ENCODE measurements at regions not wholly inside any gene's neighbourhood (a gene's known extent, or its start where the extent isn't known, plus 50 kb on each side); places are given as distances from the start of the nearest gene placed in this dataset.
"Not testable (repeated sequence)": the region's sequence is repeated elsewhere in the genome, so short reads cannot be mapped to it uniquely, and the experiment has no call there.

DNA sequence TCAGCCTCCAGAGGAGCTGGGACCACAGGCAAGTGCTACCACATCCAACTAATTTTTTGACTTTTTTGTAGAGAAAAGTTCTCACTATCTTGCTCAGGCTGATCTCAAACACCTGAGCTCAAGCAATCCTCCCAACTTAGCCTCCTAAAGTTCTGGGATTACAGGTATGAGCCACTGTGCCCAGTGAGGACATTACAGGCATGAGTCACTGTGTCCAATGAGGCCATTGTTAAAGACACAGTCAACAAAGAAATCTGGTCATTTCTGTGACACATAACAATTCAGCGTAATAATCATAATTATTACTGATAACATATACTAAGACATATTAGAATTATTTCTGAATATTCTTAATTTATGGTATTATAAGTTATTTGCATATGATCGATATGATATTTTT lies 463.4 kb upstream of the NDN start:
- Histone ChIP-seq H3K4me3 (ENCODE audit: low read length) (no peak overlapping the region), H3K4me1 (ENCODE audit: insufficient read depth, low read length) (no peaks in the 10 kb centered on the region), H3K27me3 (ENCODE audit: insufficient read depth, low read length) (no peaks in the 10 kb centered on the region), H3K36me3 (ENCODE audit: insufficient read depth, low read length) (no peaks in the 10 kb centered on the region), H3K9me3 (ENCODE audit: insufficient read depth, low read depth, low read length) (peaks cover 8% of the 10 kb centered on the region; the same call in 1 of the 2 replicates), H3K9ac (ENCODE audit: low read depth, low read length) (no peak overlapping the region), H3K27ac (ENCODE audit: low read depth, low read length) (no peak overlapping the region)
- WGBS, result 88% methylated on average over 1 of the region's 2 CpGs

GRCh38 chr15:24158306-24158705 lies 471.2 kb upstream of the NDN start:
- WGBS, result 60% methylated on average over 1 of the region's 1 CpG
- not testable (repeated sequence) for H3K9me3 ChIP-seq (ENCODE audit: insufficient read depth, low read depth, low read length); H3K4me3 ChIP-seq (ENCODE audit: low read length); H3K4me1 ChIP-seq (ENCODE audit: insufficient read depth, low read length); H3K36me3 ChIP-seq (ENCODE audit: insufficient read depth, low read length); H3K27me3 ChIP-seq (ENCODE audit: insufficient read depth, low read length); H3K9ac ChIP-seq (ENCODE audit: low read depth, low read length); H3K27ac ChIP-seq (ENCODE audit: low read depth, low read length)

- not testable (repeated sequence) for H3K4me1 ChIP-seq (ENCODE audit: insufficient read depth, low read length); H3K4me3 ChIP-seq (ENCODE audit: low read length); H3K36me3 ChIP-seq (ENCODE audit: insufficient read depth, low read length); H3K9me3 ChIP-seq (ENCODE audit: insufficient read depth, low read depth, low read length); H3K27ac ChIP-seq (ENCODE audit: low read depth, low read length); H3K9ac ChIP-seq (ENCODE audit: low read depth, low read length); H3K27me3 ChIP-seq (ENCODE audit: insufficient read depth, low read length)
- 70% methylated on average over 1 of the region's 3 CpGs for WGBS
Measured at GRCh38 chr15:24165512-24165911, 478.4 kb upstream of the NDN start.

DNA sequence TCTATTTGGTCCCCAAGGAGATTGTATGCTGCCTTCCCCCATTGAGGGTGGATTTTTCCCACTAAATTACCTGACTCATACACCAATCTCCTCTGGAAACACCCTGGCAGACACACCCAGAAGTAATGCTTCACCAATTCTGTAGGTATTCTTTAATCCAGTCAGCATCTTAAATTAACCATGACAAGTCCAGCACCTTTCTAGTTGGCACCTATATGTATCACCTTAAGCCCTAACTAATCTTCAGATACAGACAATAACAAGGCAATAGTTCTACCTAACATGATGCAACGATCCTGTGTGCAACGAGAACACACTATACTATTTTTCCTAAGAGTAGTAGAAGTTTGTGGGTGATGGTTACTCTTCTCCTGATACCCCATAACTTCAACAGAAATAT lies 473.3 kb upstream of the NPAP1 start:
- not testable (repeated sequence) for H3K4me1 ChIP-seq (ENCODE audit: insufficient read depth, low read length); H3K27me3 ChIP-seq (ENCODE audit: insufficient read depth, low read length); H3K4me3 ChIP-seq (ENCODE audit: low read length); H3K27ac ChIP-seq (ENCODE audit: low read depth, low read length); H3K36me3 ChIP-seq (ENCODE audit: insufficient read depth, low read length); H3K9ac ChIP-seq (ENCODE audit: low read depth, low read length)
- H3K9me3 ChIP-seq (ENCODE audit: insufficient read depth, low read depth, low read length), result peaks cover 22% of the 10 kb centered on the region; the same call in 1 of the 2 replicates
- WGBS, result no CpG with 5 or more reads among the region's 2 CpGs

GRCh38 chr15:24211742-24212476 lies 463.7 kb upstream of the NPAP1 start:
- H3K4me1 ChIP-seq (ENCODE audit: insufficient read depth, low read length); H3K27me3 ChIP-seq (ENCODE audit: insufficient read depth, low read length); H3K36me3 ChIP-seq (ENCODE audit: insufficient read depth, low read length); H3K27ac ChIP-seq (ENCODE audit: low read depth, low read length); H3K9ac ChIP-seq (ENCODE audit: low read depth, low read length); H3K4me3 ChIP-seq (ENCODE audit: low read length): not testable (repeated sequence)
- 79% methylated on average over 5 of the region's 6 CpGs for WGBS
- peaks cover 20% of the 10 kb centered on the region for H3K9me3 ChIP-seq (ENCODE audit: insufficient read depth, low read depth, low read length)

DNA sequence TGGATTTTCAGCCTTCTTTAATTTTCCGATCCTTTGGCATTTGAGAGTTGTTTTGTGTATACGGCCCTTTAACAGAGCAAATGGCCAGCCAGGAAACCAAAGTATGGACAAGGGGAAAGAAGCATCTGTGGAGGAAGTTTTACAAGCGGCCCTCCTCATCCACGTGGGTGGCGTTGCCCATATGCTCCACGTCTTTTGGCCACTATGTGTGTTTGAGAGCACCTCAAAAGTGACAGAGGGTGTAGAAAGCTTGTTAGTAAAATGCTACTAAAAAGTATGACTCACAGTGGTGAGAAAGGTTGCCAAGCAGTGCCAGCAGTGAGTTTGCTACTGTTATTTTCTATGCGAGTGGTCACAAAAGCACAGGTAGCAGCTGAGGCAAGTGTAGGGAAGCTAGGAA lies 451.8 kb upstream of the NPAP1 start:
- Histone ChIP-seq H3K4me1 (ENCODE audit: insufficient read depth, low read length) (no peaks in the 10 kb centered on the region), H3K27ac (ENCODE audit: low read depth, low read length) (no peak overlapping the region), H3K4me3 (ENCODE audit: low read length) (no peak overlapping the region), H3K9me3 (ENCODE audit: insufficient read depth, low read depth, low read length) (peaks cover 40% of the 10 kb centered on the region), H3K9ac (ENCODE audit: low read depth, low read length) (no peak overlapping the region), H3K36me3 (ENCODE audit: insufficient read depth, low read length) (no peaks in the 10 kb centered on the region), H3K27me3 (ENCODE audit: insufficient read depth, low read length) (no peaks in the 10 kb centered on the region)
- 90% methylated on average over 7 of the region's 7 CpGs for WGBS

DNA sequence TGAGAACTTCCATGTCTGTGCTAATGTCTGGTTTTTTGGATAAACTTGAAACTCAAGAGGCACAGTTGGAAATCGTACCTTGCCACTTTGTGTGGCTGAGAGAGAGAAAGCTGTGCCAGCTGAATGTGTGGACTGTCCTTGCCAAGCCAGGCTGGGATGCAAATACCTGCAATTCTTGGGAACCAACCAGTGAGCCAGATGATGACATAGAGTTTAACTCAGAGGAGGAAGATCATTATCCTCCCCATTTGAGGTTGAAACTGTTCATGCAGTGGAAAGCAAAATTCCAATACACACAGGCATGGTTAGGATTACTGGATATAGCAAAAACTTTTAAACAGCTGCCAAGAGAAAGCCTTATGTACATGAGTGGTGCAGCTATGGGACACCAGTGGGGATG lies 451.4 kb upstream of the NPAP1 start:
- no peaks in the 10 kb centered on the region for H3K27me3 ChIP-seq (ENCODE audit: insufficient read depth, low read length)
- 90% methylated on average over 1 of the region's 1 CpG for WGBS
- H3K9me3 ChIP-seq (ENCODE audit: insufficient read depth, low read depth, low read length), result peaks cover 43% of the 10 kb centered on the region
- no peaks in the 10 kb centered on the region for H3K4me1 ChIP-seq (ENCODE audit: insufficient read depth, low read length)
- no peak overlapping the region for H3K4me3 ChIP-seq (ENCODE audit: low read length)
- no peak overlapping the region for H3K27ac ChIP-seq (ENCODE audit: low read depth, low read length)
- H3K9ac ChIP-seq (ENCODE audit: low read depth, low read length), result no peak overlapping the region
- H3K36me3 ChIP-seq (ENCODE audit: insufficient read depth, low read length), result no peaks in the 10 kb centered on the region

- H3K27me3 ChIP-seq (ENCODE audit: insufficient read depth, low read length); H3K4me1 ChIP-seq (ENCODE audit: insufficient read depth, low read length); H3K9ac ChIP-seq (ENCODE audit: low read depth, low read length); H3K27ac ChIP-seq (ENCODE audit: low read depth, low read length); H3K36me3 ChIP-seq (ENCODE audit: insufficient read depth, low read length); H3K4me3 ChIP-seq (ENCODE audit: low read length): not testable (repeated sequence)
- H3K9me3 ChIP-seq (ENCODE audit: insufficient read depth, low read depth, low read length), result peaks cover 38% of the 10 kb centered on the region
- 82% methylated on average over 7 of the region's 7 CpGs for WGBS
Measured at GRCh38 chr15:24228922-24229321, 446.7 kb upstream of the NPAP1 start.

GRCh38 chr15:24233134-24233533 lies 442.4 kb upstream of the NPAP1 start:
- not testable (repeated sequence) for H3K9ac ChIP-seq (ENCODE audit: low read depth, low read length); H3K27me3 ChIP-seq (ENCODE audit: insufficient read depth, low read length); H3K36me3 ChIP-seq (ENCODE audit: insufficient read depth, low read length); H3K4me3 ChIP-seq (ENCODE audit: low read length); H3K4me1 ChIP-seq (ENCODE audit: insufficient read depth, low read length); H3K27ac ChIP-seq (ENCODE audit: low read depth, low read length)
- peaks cover 24% of the 10 kb centered on the region for H3K9me3 ChIP-seq (ENCODE audit: insufficient read depth, low read depth, low read length)
- 80% methylated on average over 3 of the region's 3 CpGs for WGBS

GRCh38 chr15:24240580-24240979 lies 435.0 kb upstream of the NPAP1 start:
- H3K4me1 ChIP-seq (ENCODE audit: insufficient read depth, low read length); H3K27me3 ChIP-seq (ENCODE audit: insufficient read depth, low read length); H3K36me3 ChIP-seq (ENCODE audit: insufficient read depth, low read length); H3K9ac ChIP-seq (ENCODE audit: low read depth, low read length); H3K9me3 ChIP-seq (ENCODE audit: insufficient read depth, low read depth, low read length); H3K27ac ChIP-seq (ENCODE audit: low read depth, low read length); H3K4me3 ChIP-seq (ENCODE audit: low read length): not testable (repeated sequence)
- 90% methylated on average over 5 of the region's 5 CpGs for WGBS

GRCh38 chr15:24259106-24259505 lies 416.5 kb upstream of the NPAP1 start:
- H3K9me3 ChIP-seq (ENCODE audit: insufficient read depth, low read depth, low read length), result peaks cover 14% of the 10 kb centered on the region
- H3K4me3 ChIP-seq (ENCODE audit: low read length); H3K9ac ChIP-seq (ENCODE audit: low read depth, low read length); H3K27me3 ChIP-seq (ENCODE audit: insufficient read depth, low read length); H3K36me3 ChIP-seq (ENCODE audit: insufficient read depth, low read length); H3K27ac ChIP-seq (ENCODE audit: low read depth, low read length); H3K4me1 ChIP-seq (ENCODE audit: insufficient read depth, low read length): not testable (repeated sequence)
- 76% methylated on average over 2 of the region's 3 CpGs for WGBS

DNA sequence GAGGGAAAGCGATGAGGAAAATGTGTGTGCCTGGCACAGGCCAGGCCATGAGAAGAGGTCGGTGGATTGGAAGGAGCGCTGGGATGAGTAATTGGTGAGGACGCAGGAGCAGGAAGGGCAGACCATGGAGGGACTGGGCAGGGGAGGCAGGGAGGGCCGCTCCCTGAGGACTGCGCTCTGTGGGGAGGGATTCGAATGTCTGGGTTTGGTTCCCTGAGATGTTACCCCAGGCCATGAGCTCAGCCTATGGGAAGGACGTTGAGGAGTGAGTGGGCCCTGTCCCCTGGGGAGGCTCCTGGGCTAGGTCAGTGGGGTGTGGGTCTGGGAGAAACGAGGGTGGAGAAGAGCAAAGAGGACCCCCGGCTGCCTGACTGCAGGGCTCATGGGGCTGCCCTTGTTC lies 415.2 kb upstream of the NPAP1 start:
- H3K9ac ChIP-seq (ENCODE audit: low read depth, low read length); H3K4me3 ChIP-seq (ENCODE audit: low read length); H3K27me3 ChIP-seq (ENCODE audit: insufficient read depth, low read length); H3K36me3 ChIP-seq (ENCODE audit: insufficient read depth, low read length); H3K4me1 ChIP-seq (ENCODE audit: insufficient read depth, low read length); H3K9me3 ChIP-seq (ENCODE audit: insufficient read depth, low read depth, low read length); H3K27ac ChIP-seq (ENCODE audit: low read depth, low read length): not testable (repeated sequence)
- WGBS, result 92% methylated on average over 10 of the region's 10 CpGs

Measured in HUES64 (cell line).